ENCODE measurements at regions not wholly inside any gene's neighbourhood (a gene's known extent, or its start where the extent isn't known, plus 50 kb on each side); places are given as distances from the start of the nearest gene placed in this dataset.

DNA sequence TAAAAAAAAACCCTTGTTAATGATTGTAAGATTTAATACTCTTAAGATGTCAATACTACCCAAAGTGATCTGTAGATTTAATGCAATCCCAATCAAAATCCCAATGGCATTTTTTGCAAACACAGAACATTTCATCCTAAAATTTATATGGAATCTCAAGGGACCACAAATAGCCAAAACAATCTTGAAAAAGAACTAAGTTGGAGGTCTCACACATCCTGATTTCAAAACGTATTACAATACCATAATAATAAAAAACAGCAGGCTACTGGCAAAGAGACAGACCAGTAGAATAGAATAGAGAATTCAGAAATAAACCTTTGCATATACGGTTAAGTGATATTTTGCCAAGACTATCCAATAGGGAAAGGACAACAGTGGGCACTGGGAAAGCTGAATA is 331.9 kb upstream of the JARID2 start:
- WGBS, 2 donors = 70 to 83% methylated on average over 2 of the region's 2 CpGs
- Histone ChIP-seq H3K4me3 (no peak overlapping the region), H3K27me3 (ENCODE audit: control insufficient read depth in 3 of 3, insufficient read depth in 3 of 3, low read length in 2 of 3) (no peaks in the 10 kb centered on the region), H3K9ac (ENCODE audit: insufficient read depth in 1 of 2, low read length in 2 of 2) (no peak overlapping the region), H3K9me3 (ENCODE audit: control insufficient read depth in 4 of 4, insufficient read depth in 3 of 4, low read length in 3 of 4) (no peaks in the 10 kb centered on the region), H3K27ac (ENCODE audit: low read depth in 1 of 2, low read length in 1 of 2) (no peak overlapping the region), H3K4me1 (ENCODE audit: control insufficient read depth in 5 of 5, insufficient read depth in 5 of 5, low read length in 5 of 5) (peaks cover 0 to 6% (median 2%) of the 10 kb centered on the region in 5 donors), H3K36me3 (ENCODE audit: control insufficient read depth in 4 of 4, insufficient read depth in 4 of 4, low read length in 4 of 4) (no peaks in the 10 kb centered on the region)
- ATAC-seq (ENCODE audit: insufficient read depth, low FRiP score) (no peak), DNase-seq (no peak)
- TF ChIP-seq, protein P1, sequence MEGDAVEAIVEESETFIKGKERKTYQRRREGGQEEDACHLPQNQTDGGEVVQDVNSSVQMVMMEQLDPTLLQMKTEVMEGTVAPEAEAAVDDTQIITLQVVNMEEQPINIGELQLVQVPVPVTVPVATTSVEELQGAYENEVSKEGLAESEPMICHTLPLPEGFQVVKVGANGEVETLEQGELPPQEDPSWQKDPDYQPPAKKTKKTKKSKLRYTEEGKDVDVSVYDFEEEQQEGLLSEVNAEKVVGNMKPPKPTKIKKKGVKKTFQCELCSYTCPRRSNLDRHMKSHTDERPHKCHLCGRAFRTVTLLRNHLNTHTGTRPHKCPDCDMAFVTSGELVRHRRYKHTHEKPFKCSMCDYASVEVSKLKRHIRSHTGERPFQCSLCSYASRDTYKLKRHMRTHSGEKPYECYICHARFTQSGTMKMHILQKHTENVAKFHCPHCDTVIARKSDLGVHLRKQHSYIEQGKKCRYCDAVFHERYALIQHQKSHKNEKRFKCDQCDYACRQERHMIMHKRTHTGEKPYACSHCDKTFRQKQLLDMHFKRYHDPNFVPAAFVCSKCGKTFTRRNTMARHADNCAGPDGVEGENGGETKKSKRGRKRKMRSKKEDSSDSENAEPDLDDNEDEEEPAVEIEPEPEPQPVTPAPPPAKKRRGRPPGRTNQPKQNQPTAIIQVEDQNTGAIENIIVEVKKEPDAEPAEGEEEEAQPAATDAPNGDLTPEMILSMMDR (IDR thresholded peaks at IDR 0.05; ENCODE audit: control extremely low read depth, extremely low read depth) = no peak

DNA sequence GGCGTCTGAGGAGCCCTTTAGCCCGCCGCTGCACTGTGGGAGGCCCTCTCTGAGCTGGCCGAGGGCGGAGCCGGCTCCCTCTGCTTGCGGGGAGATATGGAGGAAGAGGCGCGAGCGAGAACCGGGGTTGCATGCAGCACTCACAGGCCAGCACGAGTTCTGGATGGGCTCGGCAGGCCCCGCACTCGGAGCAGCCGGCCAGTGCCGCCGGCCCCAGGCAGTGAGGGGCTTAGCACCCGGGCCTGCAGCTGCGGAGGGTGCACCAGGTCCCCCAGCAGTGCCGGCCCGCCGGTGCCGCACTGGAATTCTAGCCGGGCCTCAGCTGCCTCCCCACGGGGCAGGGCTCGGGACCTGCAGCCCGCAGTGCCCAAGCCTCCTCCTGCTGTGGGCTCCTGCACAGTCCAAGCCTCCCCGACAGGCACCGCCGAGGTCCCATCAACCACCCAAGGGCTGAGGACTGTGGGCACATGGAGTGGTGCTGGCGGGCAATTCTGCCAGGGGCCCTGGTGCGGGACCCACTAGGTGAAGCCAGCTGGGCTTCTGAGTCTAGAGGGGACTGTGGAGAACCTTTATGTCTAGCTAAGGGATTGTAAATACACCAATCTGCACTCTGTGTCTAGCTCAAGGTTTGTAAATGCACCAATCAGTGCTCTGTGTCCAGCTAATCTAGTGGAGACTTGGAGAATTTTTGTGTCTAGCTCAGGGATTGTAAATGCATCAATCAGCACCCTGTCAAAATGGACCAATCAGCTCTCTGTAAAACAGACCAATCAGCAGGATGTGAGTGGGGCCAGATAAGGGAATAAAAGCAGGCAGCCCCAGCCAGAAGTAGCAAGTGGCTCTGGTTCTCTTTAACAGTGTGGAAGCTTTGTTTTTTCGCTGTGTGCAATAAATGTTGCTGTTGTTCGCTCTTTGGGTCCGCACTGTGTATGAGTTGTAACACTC is 329.7 kb upstream of the JARID2 start:
- Histone ChIP-seq H3K36me3 (ENCODE audit: control insufficient read depth in 4 of 4, insufficient read depth in 4 of 4, low read length in 4 of 4) (no peaks in the 10 kb centered on the region), H3K9me3 (ENCODE audit: control insufficient read depth in 4 of 4, insufficient read depth in 3 of 4, low read length in 3 of 4) (no peaks in the 10 kb centered on the region), H3K4me1 (ENCODE audit: control insufficient read depth in 5 of 5, insufficient read depth in 5 of 5, low read length in 5 of 5) (peaks cover 0 to 7% (median 1%) of the 10 kb centered on the region in 5 donors), H3K27ac (ENCODE audit: low read depth in 1 of 2, low read length in 1 of 2) (no peak overlapping the region), H3K4me3 (no peak overlapping the region), H3K9ac (ENCODE audit: insufficient read depth in 1 of 2, low read length in 2 of 2) (no peak overlapping the region), H3K27me3 (ENCODE audit: control insufficient read depth in 3 of 3, insufficient read depth in 3 of 3, low read length in 2 of 3) (no peaks in the 10 kb centered on the region)
- TF ChIP-seq, protein P1 (IDR thresholded peaks at IDR 0.05; ENCODE audit: control extremely low read depth, extremely low read depth) = no peak
- WGBS, 2 donors = 97 to 99% methylated on average over 32 to 36 of the region's 36 CpGs
- no peak for DNase-seq
- ATAC-seq (ENCODE audit: insufficient read depth, low FRiP score) = no peak

DNA sequence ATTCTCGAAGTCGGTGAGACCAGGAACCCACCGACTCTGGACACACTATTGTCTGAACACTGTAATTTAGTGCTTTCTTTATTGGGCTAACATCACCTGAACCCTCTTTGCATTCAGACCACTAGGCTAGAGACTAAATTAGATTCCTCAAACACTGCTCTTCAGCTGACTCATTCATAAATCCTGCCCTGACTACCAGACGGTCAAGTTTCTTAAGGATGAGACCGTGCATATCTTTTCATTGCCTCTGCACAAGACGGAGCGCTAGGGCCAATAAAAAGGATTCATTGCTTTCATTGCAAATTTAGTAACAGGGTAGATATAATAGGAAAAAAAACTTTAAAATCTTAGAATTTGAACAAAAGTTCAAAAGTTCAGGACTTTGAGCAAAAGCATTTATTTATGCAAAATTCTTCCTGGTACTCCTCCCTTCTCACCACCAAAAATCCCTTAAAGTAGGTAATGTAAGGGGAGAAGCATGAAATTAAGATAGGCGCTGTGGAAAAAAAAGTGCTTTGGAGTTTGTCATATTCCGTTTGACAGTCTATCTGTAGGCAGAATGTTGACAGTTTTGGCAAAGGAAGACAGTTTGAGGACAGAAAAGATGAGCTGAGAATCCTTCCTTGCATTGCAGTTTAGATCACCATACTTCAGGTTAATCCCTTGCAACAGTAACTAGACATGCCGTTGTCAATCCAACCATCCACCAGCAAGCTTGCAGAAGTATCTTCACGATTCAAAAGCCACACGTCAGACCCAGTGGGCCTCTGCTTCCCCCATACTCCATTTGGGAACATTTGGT is 328.6 kb upstream of the JARID2 start:
- 80 to 81% methylated on average over 12 of the region's 12 CpGs for WGBS, 2 donors
- ATAC-seq (ENCODE audit: insufficient read depth, low FRiP score) (no peak), DNase-seq (no peak)
- Histone ChIP-seq H3K4me3 (no peak overlapping the region), H3K27me3 (ENCODE audit: control insufficient read depth in 3 of 3, insufficient read depth in 3 of 3, low read length in 2 of 3) (no peaks in the 10 kb centered on the region), H3K9me3 (ENCODE audit: control insufficient read depth in 4 of 4, insufficient read depth in 3 of 4, low read length in 3 of 4) (no peaks in the 10 kb centered on the region), H3K9ac (ENCODE audit: insufficient read depth in 1 of 2, low read length in 2 of 2) (no peak overlapping the region), H3K36me3 (ENCODE audit: control insufficient read depth in 4 of 4, insufficient read depth in 4 of 4, low read length in 4 of 4) (no peaks in the 10 kb centered on the region), H3K4me1 (ENCODE audit: control insufficient read depth in 5 of 5, insufficient read depth in 5 of 5, low read length in 5 of 5) (peaks cover 0 to 16% (median 6%) of the 10 kb centered on the region in 5 donors), H3K27ac (ENCODE audit: low read depth in 1 of 2, low read length in 1 of 2) (no peak overlapping the region)
- TF ChIP-seq, protein P1 (IDR thresholded peaks at IDR 0.05; ENCODE audit: control extremely low read depth, extremely low read depth) = no peak
